SK-N-MC (cell line): ENCODE measurements at regions not wholly inside any gene's neighbourhood (a gene's known extent, or its start where the extent isn't known, plus 50 kb on each side); places are given as distances from the start of the nearest gene placed in this dataset.

Experiments
- DNase-seq: peaks from one replicate; pipeline ENCODE4 v3.0.0-alpha.2; 2011; ENCODE audit warnings: low read depth, low spot score
- H3K27ac ChIP-seq: fragments of 200-600 bp; sonication (generic); 2 replicates; pipeline ENCODE4 v1.5.1; 2016; ENCODE audit warnings: mixed run types
- H3K36me3 ChIP-seq: fragments of 200-600 bp; sonication (generic); 2 replicates; pipeline ENCODE4 v1.6.1; 2017; ENCODE audit warnings: antibody characterized with exemption, low read length, mixed read lengths; ENCODE audit not compliant: insufficient read depth
- H3K4me3 ChIP-seq: fragments of 200-600 bp; sonication (generic); 2 replicates; pipeline ENCODE4 v1.5.1; 2016
- H3K9ac ChIP-seq: fragments of 200-600 bp; sonication (generic); 2 replicates; pipeline ENCODE4 v1.8.0; 2017; ENCODE audit warnings: mixed run types, mixed read lengths; ENCODE audit not compliant: insufficient read length
- H3K9me3 ChIP-seq: fragments of 200-600 bp; sonication (generic); 2 replicates; pipeline ENCODE4 v1.6.1; 2017; ENCODE audit warnings: low read depth, mild to moderate bottlenecking, antibody characterized with exemption, low read length, moderate library complexity, mixed read lengths
- EZH2 ChIP-seq: fragments of 200-600 bp; sonication (generic); IDR thresholded peaks from one replicate; pipeline ENCODE4 v1.6.1; 2017; ENCODE audit warnings: antibody characterized with exemption
- FOXP2 ChIP-seq: optimal IDR thresholded peaks from 2 replicates; pipeline ENCODE3; 2011; ENCODE audit warnings: mild to moderate bottlenecking, moderate library complexity; ENCODE audit not compliant: insufficient read depth; ENCODE audit errors: extremely low read length, control extremely low read depth
- POLR2AphosphoS5 ChIP-seq: IDR thresholded peaks from 2 replicates; pipeline ENCODE4 v1.6.1; 2012; ENCODE audit warnings: mild to moderate bottlenecking, low read depth, low read length, borderline replicate concordance

GRCh38 chr12:125203145-125203765 is 138.0 kb downstream of the AACS start:
- peaks cover 66% of the 10 kb centered on the region for H3K36me3 ChIP-seq
- H3K4me3 ChIP-seq, result no peak overlapping the region
- H3K9ac ChIP-seq, result no peak overlapping the region
- DNase-seq, result no peak
- H3K9me3 ChIP-seq, result no peaks in the 10 kb centered on the region
- TF ChIP-seq EZH2, result no peak
- TF ChIP-seq FOXP2, result no peak
- TF ChIP-seq POLR2AphosphoS5, result no peak
- H3K27ac ChIP-seq, result no peak overlapping the region

DNA sequence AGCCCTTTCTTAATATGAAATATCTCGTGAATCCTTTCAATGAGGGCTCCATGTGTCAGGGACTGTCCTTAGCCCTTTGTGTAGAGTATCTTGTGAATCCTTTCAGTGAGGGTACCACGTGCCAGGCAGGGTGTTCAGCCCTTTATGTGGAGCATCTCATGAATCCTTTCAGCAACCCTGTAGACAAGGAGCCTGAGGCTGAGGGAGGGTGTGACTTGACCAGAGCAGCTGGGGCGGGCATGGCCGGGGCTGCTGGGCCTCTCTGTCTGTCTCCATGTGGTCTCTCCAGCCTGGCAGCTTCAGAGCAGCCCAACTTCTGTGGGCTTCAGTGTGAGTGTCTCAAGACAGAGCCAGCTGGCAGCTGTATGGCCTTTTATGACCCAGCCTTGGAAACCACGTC is 140.2 kb downstream of the AACS start:
- Histone ChIP-seq H3K27ac (no peak overlapping the region), H3K4me3 (no peak overlapping the region), H3K36me3 (peaks cover 45% of the 10 kb centered on the region), H3K9ac (no peak overlapping the region), H3K9me3 (no peaks in the 10 kb centered on the region)
- TF ChIP-seq FOXP2, result no peak
- TF ChIP-seq EZH2, result no peak
- TF ChIP-seq POLR2AphosphoS5, result no peak
- no peak for DNase-seq

DNA sequence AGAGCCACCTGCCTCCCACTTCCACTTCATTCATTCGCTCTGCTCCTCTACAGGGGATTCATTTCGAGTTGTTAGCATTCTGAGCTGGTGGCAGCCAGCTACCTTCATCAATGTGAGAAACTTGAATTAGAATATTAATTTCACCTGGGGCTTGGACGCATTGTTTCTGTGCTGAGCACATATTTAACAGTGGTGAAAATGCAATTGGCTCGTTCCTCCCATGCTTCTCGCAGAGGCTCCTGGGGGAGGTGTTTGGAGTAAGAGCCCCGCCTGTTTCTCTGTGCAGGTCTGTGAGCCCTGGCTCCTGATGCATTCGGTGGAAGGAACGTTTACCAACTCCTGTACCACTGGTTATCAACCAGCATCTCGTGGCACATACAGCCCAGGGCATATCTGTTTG is 141.5 kb downstream of the AACS start:
- no peak overlapping the region for H3K9ac ChIP-seq
- DNase-seq, result no peak
- H3K27ac ChIP-seq, result no peak overlapping the region
- TF ChIP-seq POLR2AphosphoS5 (no peak), EZH2 (no peak), FOXP2 (no peak)
- H3K4me3 ChIP-seq, result no peak overlapping the region
- H3K36me3 ChIP-seq, result peaks cover 33% of the 10 kb centered on the region
- H3K9me3 ChIP-seq, result no peaks in the 10 kb centered on the region

- no peak for DNase-seq
- Histone ChIP-seq H3K9me3 (no peaks in the 10 kb centered on the region), H3K27ac (no peak overlapping the region), H3K36me3 (peaks cover 25% of the 10 kb centered on the region), H3K9ac (no peak overlapping the region), H3K4me3 (no peak overlapping the region)
- no peak for TF ChIP-seq FOXP2
- no peak for TF ChIP-seq EZH2
Measured at GRCh38 chr12:125208334-125208733, 143.1 kb downstream of the AACS start.

GRCh38 chr12:125208942-125209341 is 143.7 kb downstream of the AACS start:
- Histone ChIP-seq H3K9ac (no peak overlapping the region), H3K4me3 (no peak overlapping the region), H3K27ac (no peak overlapping the region; the same call in 1 of the 2 replicates), H3K36me3 (peaks cover 31% of the 10 kb centered on the region), H3K9me3 (no peaks in the 10 kb centered on the region)
- DNase-seq, result no peak
- no peak for TF ChIP-seq POLR2AphosphoS5
- no peak for TF ChIP-seq FOXP2
- no peak for TF ChIP-seq EZH2

GRCh38 chr12:125210104-125210755 is 145.0 kb downstream of the AACS start:
- no peak for TF ChIP-seq EZH2
- no peak for TF ChIP-seq POLR2AphosphoS5
- TF ChIP-seq FOXP2, result no peak
- H3K27ac ChIP-seq, result no peak overlapping the region

GRCh38 chr12:125211464-125211863 is 146.2 kb downstream of the AACS start:
- no peak overlapping the region for H3K9ac ChIP-seq
- peak overlapping the region; percentile 5; the same call in 1 of the 2 replicates for H3K27ac ChIP-seq
- no peaks in the 10 kb centered on the region for H3K9me3 ChIP-seq
- DNase-seq, result no peak
- H3K4me3 ChIP-seq, result no peak overlapping the region
- no peak for TF ChIP-seq FOXP2
- no peak for TF ChIP-seq POLR2AphosphoS5
- TF ChIP-seq EZH2, result no peak
- H3K36me3 ChIP-seq, result peaks cover 46% of the 10 kb centered on the region

More at GRCh38 chr12:125210104-125210755, 145.0 kb downstream of the AACS start:
- Histone ChIP-seq H3K36me3 (peaks cover 42% of the 10 kb centered on the region), H3K4me3 (no peak overlapping the region), H3K9me3 (no peaks in the 10 kb centered on the region), H3K9ac (no peak overlapping the region)
- no peak for DNase-seq

GRCh38 chr12:125214289-125214688 is 149.1 kb downstream of the AACS start:
- no peak overlapping the region for H3K9ac ChIP-seq
- H3K4me3 ChIP-seq, result no peak overlapping the region
- DNase-seq, result no peak
- no peak for TF ChIP-seq EZH2
- no peak for TF ChIP-seq POLR2AphosphoS5
- no peak for TF ChIP-seq FOXP2
- no peak overlapping the region for H3K27ac ChIP-seq
- no peaks in the 10 kb centered on the region for H3K9me3 ChIP-seq
- peaks cover 48% of the 10 kb centered on the region for H3K36me3 ChIP-seq
